GM12878 (cell line): ENCODE measurements at regions not wholly inside any gene's neighbourhood (a gene's known extent, or its start where the extent isn't known, plus 50 kb on each side); places are given as distances from the start of the nearest gene placed in this dataset.

Source experiments
- TF ChIP-seq, protein P1 (sequence below): fragments of 450-650 bp; IDR thresholded peaks from 2 replicates; pipeline ENCODE4 v1.6.1; 2014; ENCODE audit warnings: mild to moderate bottlenecking
- TF ChIP-seq, protein P2 (sequence below): fragments of 450-650 bp; IDR thresholded peaks from 2 replicates; pipeline ENCODE4 v1.6.1; 2017; ENCODE audit warnings: borderline replicate concordance
- TF ChIP-seq, protein P3 (sequence below): IDR thresholded peaks from 2 replicates; pipeline ENCODE4 v1.6.1; 2012; ENCODE audit warnings: improper control_type of control experiment, low read depth, low read length; ENCODE audit not compliant: insufficient replicate concordance

DNA sequence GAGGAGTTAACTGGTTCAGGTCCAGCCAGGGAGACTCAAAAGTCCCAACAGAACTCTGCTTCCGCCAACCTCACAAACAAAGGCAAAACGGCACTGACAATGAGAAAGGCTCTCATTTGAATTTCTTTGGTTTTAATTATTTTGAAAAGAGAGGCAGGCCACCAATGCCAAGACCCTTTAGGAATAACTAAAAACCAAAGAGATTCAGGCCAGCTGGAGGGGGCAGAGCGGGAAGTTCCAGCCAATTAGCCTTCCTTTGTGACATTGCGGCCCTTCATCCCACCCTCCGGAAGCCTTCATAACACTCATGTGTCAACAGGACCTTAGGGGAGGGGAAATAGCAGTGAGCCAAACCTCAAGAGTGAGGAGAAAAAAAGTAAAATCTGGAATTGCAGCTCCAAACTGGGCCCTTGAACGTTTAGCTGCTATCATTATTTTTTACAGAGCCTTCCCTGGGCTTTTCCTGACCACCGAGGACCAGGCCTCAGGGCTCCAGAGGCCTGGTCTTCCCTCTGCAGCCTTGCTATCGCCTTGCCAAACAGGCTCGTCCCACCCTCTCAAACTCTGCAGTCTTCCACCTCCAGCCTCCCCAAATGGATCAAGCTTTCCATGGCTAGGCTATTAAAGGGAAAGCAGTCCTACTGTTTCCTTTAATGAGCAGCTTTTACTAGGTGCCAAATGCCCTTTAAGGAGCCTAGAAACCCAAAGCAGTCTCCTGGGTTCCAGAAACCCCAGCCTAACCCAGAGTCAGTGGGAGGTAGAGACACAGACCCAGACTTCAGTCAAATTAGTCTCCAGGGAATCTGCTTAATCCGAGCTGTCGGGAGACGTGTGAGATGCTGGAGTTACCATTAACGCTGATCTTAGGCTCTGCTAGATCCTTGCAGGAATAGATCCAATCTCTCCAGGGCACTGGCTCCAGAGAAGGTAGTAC, 114.2 kb downstream of the CCDC34 start (continued):
- TF ChIP-seq, protein P1, sequence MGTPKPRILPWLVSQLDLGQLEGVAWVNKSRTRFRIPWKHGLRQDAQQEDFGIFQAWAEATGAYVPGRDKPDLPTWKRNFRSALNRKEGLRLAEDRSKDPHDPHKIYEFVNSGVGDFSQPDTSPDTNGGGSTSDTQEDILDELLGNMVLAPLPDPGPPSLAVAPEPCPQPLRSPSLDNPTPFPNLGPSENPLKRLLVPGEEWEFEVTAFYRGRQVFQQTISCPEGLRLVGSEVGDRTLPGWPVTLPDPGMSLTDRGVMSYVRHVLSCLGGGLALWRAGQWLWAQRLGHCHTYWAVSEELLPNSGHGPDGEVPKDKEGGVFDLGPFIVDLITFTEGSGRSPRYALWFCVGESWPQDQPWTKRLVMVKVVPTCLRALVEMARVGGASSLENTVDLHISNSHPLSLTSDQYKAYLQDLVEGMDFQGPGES, result no peak
- TF ChIP-seq, protein P2, sequence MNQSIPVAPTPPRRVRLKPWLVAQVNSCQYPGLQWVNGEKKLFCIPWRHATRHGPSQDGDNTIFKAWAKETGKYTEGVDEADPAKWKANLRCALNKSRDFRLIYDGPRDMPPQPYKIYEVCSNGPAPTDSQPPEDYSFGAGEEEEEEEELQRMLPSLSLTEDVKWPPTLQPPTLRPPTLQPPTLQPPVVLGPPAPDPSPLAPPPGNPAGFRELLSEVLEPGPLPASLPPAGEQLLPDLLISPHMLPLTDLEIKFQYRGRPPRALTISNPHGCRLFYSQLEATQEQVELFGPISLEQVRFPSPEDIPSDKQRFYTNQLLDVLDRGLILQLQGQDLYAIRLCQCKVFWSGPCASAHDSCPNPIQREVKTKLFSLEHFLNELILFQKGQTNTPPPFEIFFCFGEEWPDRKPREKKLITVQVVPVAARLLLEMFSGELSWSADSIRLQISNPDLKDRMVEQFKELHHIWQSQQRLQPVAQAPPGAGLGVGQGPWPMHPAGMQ, result no peak
- TF ChIP-seq, protein P3, sequence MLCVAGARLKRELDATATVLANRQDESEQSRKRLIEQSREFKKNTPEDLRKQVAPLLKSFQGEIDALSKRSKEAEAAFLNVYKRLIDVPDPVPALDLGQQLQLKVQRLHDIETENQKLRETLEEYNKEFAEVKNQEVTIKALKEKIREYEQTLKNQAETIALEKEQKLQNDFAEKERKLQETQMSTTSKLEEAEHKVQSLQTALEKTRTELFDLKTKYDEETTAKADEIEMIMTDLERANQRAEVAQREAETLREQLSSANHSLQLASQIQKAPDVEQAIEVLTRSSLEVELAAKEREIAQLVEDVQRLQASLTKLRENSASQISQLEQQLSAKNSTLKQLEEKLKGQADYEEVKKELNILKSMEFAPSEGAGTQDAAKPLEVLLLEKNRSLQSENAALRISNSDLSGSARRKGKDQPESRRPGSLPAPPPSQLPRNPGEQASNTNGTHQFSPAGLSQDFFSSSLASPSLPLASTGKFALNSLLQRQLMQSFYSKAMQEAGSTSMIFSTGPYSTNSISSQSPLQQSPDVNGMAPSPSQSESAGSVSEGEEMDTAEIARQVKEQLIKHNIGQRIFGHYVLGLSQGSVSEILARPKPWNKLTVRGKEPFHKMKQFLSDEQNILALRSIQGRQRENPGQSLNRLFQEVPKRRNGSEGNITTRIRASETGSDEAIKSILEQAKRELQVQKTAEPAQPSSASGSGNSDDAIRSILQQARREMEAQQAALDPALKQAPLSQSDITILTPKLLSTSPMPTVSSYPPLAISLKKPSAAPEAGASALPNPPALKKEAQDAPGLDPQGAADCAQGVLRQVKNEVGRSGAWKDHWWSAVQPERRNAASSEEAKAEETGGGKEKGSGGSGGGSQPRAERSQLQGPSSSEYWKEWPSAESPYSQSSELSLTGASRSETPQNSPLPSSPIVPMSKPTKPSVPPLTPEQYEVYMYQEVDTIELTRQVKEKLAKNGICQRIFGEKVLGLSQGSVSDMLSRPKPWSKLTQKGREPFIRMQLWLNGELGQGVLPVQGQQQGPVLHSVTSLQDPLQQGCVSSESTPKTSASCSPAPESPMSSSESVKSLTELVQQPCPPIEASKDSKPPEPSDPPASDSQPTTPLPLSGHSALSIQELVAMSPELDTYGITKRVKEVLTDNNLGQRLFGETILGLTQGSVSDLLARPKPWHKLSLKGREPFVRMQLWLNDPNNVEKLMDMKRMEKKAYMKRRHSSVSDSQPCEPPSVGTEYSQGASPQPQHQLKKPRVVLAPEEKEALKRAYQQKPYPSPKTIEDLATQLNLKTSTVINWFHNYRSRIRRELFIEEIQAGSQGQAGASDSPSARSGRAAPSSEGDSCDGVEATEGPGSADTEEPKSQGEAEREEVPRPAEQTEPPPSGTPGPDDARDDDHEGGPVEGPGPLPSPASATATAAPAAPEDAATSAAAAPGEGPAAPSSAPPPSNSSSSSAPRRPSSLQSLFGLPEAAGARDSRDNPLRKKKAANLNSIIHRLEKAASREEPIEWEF, result no peak
